Peyer's patch (tissue), 4 donors: ENCODE measurements at regions not wholly inside any gene's neighbourhood (a gene's known extent, or its start where the extent isn't known, plus 50 kb on each side); places are given as distances from the start of the nearest gene placed in this dataset.

Experiments used
- DNase-seq, 3 donors: peaks; one replicate each; pipeline ENCODE4 v3.0.0-alpha.2; 2017 to 2019
- H3K27ac ChIP-seq, 4 donors: fragments of 200-600 bp; sonication (generic); one replicate each; pipeline ENCODE4 v1.5.1; 2016 to 2019
- H3K27me3 ChIP-seq, 2 donors: fragments of 200-600 bp; sonication (generic); one replicate each; pipeline ENCODE4 v1.5.1; 2019
- H3K36me3 ChIP-seq, 3 donors: fragments of 200-600 bp; sonication (generic); one replicate each; pipeline ENCODE4 v1.5.1; 2016 to 2019
- H3K4me1 ChIP-seq, 4 donors: fragments of 200-600 bp; sonication (generic); one replicate each; pipeline ENCODE4 v1.5.1; 2016 to 2019
- H3K4me3 ChIP-seq, 4 donors: fragments of 200-600 bp; sonication (generic); 1 replicate in 3 of 4; 2 replicates in 1 of 4; pipeline ENCODE4 v1.5.1; 2016 to 2019; ENCODE audit warnings: mild to moderate bottlenecking in 1 of 4
- H3K9me3 ChIP-seq, 4 donors: fragments of 200-600 bp; sonication (generic); one replicate each; pipeline ENCODE4 v1.5.1; 2016 to 2019; ENCODE audit warnings: mild to moderate bottlenecking in 1 of 4
- POLR2A ChIP-seq, 2 donors: fragments of 450-650 bp; IDR thresholded peaks; one replicate each; pipeline ENCODE4 v1.5.1; 2017; ENCODE audit warnings: antibody characterized with exemption in 2 of 2, mild to moderate bottlenecking in 2 of 2, moderate library complexity in 2 of 2
- TF ChIP-seq, protein P1 (sequence below), 6 experiments: fragments of 450-650 bp in 4 of 6; fragments of 200-600 bp in 2 of 6; sonication (generic) in 1 of 6; IDR thresholded peaks; one replicate each; pipeline ENCODE4 v1.5.1; 2017 to 2019; ENCODE audit warnings: antibody characterized with exemption in 6 of 6, mild to moderate bottlenecking in 3 of 6, moderate library complexity in 1 of 6

DNA sequence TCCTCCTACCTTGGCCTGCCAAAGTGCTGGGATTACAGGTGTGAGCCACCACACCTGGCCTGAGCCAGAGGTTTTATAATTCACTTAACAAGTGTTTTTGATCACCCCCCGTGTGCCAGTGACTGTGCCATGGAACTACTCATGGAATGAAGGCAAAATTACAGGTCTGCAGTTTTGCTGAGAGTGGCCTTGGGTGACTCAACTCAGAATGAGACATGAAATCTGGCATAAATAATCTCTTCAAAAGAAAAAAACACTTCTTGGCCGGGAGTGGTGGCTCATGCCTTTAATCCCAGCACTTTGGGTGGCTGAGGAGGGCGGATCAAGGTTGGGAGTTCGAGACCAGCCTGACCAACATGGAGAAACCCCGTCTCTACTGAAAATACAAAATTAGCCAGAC lies 166.9 kb upstream of the SALL4 start:
- DNase-seq = no peak
- Histone ChIP-seq H3K27ac (no peak overlapping the region), H3K4me3 (no peak overlapping the region), H3K4me1 (no peaks in the 10 kb centered on the region), H3K36me3 (no peaks in the 10 kb centered on the region), H3K27me3 (no peaks in the 10 kb centered on the region), H3K9me3 (no peaks in the 10 kb centered on the region)
- TF ChIP-seq, protein P1, sequence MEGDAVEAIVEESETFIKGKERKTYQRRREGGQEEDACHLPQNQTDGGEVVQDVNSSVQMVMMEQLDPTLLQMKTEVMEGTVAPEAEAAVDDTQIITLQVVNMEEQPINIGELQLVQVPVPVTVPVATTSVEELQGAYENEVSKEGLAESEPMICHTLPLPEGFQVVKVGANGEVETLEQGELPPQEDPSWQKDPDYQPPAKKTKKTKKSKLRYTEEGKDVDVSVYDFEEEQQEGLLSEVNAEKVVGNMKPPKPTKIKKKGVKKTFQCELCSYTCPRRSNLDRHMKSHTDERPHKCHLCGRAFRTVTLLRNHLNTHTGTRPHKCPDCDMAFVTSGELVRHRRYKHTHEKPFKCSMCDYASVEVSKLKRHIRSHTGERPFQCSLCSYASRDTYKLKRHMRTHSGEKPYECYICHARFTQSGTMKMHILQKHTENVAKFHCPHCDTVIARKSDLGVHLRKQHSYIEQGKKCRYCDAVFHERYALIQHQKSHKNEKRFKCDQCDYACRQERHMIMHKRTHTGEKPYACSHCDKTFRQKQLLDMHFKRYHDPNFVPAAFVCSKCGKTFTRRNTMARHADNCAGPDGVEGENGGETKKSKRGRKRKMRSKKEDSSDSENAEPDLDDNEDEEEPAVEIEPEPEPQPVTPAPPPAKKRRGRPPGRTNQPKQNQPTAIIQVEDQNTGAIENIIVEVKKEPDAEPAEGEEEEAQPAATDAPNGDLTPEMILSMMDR (IDR thresholded peaks at IDR 0.05) = no peak

DNA sequence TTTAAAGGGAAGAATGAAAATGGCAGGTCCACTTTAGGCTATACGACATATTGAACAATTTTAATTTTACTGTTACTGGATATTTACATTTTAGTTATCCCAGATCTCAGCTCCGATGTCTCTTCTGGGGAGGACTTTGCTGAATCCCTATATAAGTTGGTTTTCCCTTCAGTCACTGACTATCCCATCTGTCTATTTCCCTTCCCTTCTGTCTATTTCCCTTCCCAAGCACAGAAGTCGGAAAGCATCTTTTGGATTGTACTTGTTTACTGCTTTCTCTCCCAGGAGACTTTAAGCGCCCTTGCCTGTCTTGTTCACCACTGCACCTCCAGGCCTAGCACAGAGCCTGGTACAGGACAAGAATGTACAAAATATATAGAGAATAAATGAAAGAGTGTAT lies 165.8 kb upstream of the SALL4 start:
- H3K27me3 ChIP-seq = no peaks in the 10 kb centered on the region
- no peak for TF ChIP-seq POLR2A (IDR thresholded peaks at IDR 0.05)
- TF ChIP-seq, protein P1 (IDR thresholded peaks at IDR 0.05) = no peak
- H3K27ac ChIP-seq = no peak overlapping the region
- DNase-seq = no peak
- no peaks in the 10 kb centered on the region for H3K36me3 ChIP-seq
- no peaks in the 10 kb centered on the region for H3K4me1 ChIP-seq
- no peaks in the 10 kb centered on the region for H3K9me3 ChIP-seq
- H3K4me3 ChIP-seq = no peak overlapping the region

DNA sequence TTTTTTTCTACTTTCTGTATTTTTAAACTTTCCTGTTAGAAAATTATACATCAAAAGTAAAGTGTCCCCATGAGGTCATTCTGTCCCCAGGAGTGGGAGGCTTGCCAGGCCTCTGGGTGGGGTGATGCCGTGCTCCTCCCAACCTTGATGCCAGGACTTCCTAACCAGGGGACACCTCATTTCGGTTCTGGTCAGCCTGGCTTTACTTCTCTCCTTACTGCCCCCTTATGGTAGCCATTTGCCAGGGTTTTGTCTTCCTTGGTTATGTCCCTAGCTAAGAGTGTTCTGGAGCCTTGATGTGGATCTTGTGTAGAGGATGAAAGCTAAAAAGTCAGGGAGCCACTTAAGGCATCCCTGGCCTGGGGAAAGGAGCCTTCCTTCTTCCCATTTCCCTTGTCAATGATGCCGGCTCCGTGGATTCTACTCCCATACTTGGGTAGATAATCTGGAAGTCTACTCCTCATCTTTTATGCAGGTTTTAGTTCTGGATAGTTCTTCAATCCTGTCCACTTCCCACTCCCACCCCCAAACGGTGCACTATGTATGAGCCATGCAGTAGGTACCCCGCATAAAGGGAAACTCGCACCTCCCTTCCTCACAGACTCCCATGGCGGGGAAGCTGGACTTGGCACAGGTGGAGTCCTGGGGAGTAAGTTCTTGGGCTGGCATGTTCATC lies 164.1 kb upstream of the SALL4 start:
- Histone ChIP-seq H3K27ac (no peak overlapping the region), H3K4me3 (no peak overlapping the region), H3K36me3 (no peaks in the 10 kb centered on the region), H3K9me3 (no peaks in the 10 kb centered on the region), H3K4me1 (no peaks in the 10 kb centered on the region), H3K27me3 (no peaks in the 10 kb centered on the region)
- TF ChIP-seq, protein P1 (IDR thresholded peaks at IDR 0.05) = peak in 4 of 6 experiments; percentile 39 to 58 (median 52)
- TF ChIP-seq POLR2A (IDR thresholded peaks at IDR 0.05) = no peak
- DNase-seq = peak in 2 of 3 donors; percentile 18 to 55

DNA sequence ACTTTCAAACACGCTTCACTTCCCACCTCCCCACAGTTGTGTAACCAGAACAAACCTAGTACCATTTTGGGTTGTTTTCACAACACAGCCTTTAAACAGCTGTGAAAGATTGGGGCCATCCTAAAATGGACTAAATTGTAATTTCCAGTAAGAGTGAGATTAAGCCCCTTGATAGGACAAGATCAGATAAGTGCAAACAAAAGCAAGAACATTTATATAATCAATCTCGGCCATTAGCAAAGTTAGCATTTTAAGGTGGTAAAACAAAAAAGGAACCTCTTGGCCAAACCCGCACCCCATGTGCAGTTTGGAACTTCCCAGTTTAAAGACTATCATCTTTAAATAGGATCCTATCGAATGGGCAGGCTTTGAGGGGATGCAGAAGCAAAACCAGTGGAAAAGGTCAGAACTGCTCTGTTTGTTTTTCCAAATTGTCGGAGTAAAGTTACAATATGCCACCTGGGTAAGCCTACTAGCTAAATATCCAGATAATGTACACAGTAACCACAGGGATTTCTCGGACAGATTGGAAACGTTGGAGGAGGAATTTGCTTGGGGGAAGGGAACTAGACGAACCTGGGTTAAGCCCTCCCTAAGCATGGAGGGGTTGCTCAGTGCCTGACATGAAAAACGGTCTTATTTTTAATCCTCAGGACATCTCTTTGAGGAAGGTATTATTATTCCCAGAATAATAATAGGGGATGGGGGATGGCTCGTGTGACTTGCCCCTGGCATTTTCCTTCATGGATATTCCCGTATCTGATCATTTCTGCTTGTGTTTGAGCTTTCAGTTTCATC lies 159.8 kb upstream of the SALL4 start:
- Histone ChIP-seq H3K27me3 (no peaks in the 10 kb centered on the region), H3K9me3 (no peaks in the 10 kb centered on the region), H3K27ac (no peak overlapping the region), H3K4me3 (no peak overlapping the region), H3K4me1 (no peaks in the 10 kb centered on the region), H3K36me3 (no peaks in the 10 kb centered on the region)
- DNase-seq = no peak
- TF ChIP-seq POLR2A (IDR thresholded peaks at IDR 0.05) = no peak
- TF ChIP-seq, protein P1 (IDR thresholded peaks at IDR 0.05) = no peak

DNA sequence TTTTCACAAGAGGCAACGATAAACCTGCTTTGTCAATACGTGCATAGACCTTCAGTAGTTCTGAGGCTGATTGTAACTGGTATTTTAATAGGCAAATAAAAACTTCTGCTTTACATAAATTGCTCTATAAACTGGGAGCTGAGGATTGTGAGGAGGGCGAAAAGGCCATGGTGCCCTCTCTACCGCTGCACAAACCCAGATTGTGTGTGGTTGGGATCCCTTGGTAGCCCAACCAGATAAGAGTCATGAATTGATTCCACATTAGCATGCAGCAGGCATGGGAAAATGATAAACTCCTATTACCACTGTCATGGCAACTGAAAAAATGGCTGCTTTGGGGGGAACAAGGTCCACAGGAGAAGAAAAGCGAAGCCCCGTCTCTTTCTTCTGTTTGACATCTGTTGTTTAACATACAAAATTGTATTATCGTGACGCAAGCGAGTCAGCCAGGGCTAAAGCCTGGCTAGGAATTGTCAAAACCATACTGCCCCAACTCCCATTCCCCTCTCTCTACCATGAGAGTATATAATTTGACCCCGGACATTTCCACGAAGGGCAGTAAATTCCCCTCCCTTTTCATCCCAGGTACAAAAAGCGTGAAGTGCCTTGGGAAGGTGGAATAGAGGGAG lies 157.8 kb upstream of the SALL4 start:
- DNase-seq = no peak
- H3K36me3 ChIP-seq = no peaks in the 10 kb centered on the region
- H3K27ac ChIP-seq = no peak overlapping the region
- no peaks in the 10 kb centered on the region for H3K4me1 ChIP-seq
- H3K4me3 ChIP-seq = no peak overlapping the region
- no peaks in the 10 kb centered on the region for H3K9me3 ChIP-seq
- no peak for TF ChIP-seq POLR2A (IDR thresholded peaks at IDR 0.05)
- TF ChIP-seq, protein P1 (IDR thresholded peaks at IDR 0.05) = no peak
- H3K27me3 ChIP-seq = no peaks in the 10 kb centered on the region
